Karpas-422 (cell line): ENCODE measurements at regions not wholly inside any gene's neighbourhood (a gene's known extent, or its start where the extent isn't known, plus 50 kb on each side); places are given as distances from the start of the nearest gene placed in this dataset.

Source experiments
- DNase-seq: peaks from one replicate; pipeline ENCODE4 v3.0.0-alpha.2; 2015
- H2AFZ ChIP-seq: fragments of 200-600 bp; sonication (generic); 2 replicates; pipeline ENCODE4 v1.6.1; 2014; ENCODE audit warnings: antibody characterized with exemption, low read length, mixed read lengths
- H3K27ac ChIP-seq: fragments of 200-600 bp; sonication (generic); 2 replicates; pipeline ENCODE4 v1.5.1; 2014; ENCODE audit warnings: mild to moderate bottlenecking, low read length, moderate library complexity
- H3K27me3 ChIP-seq: fragments of 200-600 bp; sonication (generic); 2 replicates; pipeline ENCODE4 v1.6.1; 2014; ENCODE audit warnings: low read length, mixed read lengths
- H3K36me3 ChIP-seq: fragments of 200-600 bp; sonication (generic); 2 replicates; pipeline ENCODE4 v1.6.1; 2014; ENCODE audit warnings: low read length, mixed read lengths; ENCODE audit not compliant: insufficient read depth
- H3K4me1 ChIP-seq: fragments of 200-600 bp; sonication (generic); 2 replicates; pipeline ENCODE4 v1.6.1; 2014; ENCODE audit warnings: mild to moderate bottlenecking, low read length, mixed read lengths
- H3K4me2 ChIP-seq: fragments of 200-600 bp; sonication (generic); 2 replicates; pipeline ENCODE4 v1.6.1; 2014; ENCODE audit warnings: low read length, low read depth, mild to moderate bottlenecking; ENCODE audit not compliant: poor library complexity, severe bottlenecking
- H3K4me3 ChIP-seq: fragments of 200-600 bp; sonication (generic); 2 replicates; pipeline ENCODE4 v1.5.1; 2014; ENCODE audit warnings: mild to moderate bottlenecking, antibody characterized with exemption, low read length, mixed read lengths
- H3K79me2 ChIP-seq: fragments of 200-600 bp; sonication (generic); 2 replicates; pipeline ENCODE4 v1.6.1; 2014; ENCODE audit warnings: mild to moderate bottlenecking, low read length, mixed read lengths
- H3K9ac ChIP-seq: fragments of 200-600 bp; sonication (generic); 2 replicates; pipeline ENCODE4 v1.6.0; 2014; ENCODE audit warnings: low read length
- H3K9me2 ChIP-seq: fragments of 200-600 bp; sonication (generic), shearing (Covaris generic); replicated peaks from 2 replicates; pipeline ENCODE4 v1.6.0; 2014; ENCODE audit warnings: mild to moderate bottlenecking, low read length, moderate library complexity; ENCODE audit not compliant: insufficient read depth
- H3K9me3 ChIP-seq: fragments of 300-700, 200-600 bp; sonication (generic); 2 replicates; pipeline ENCODE4 v1.6.1; 2014; ENCODE audit warnings: low read length, mixed read lengths
- H4K20me1 ChIP-seq: fragments of 200-600 bp; sonication (generic); 2 replicates; pipeline ENCODE4 v1.6.1; 2014; ENCODE audit warnings: mild to moderate bottlenecking, antibody characterized with exemption, low read length, low read depth; ENCODE audit not compliant: insufficient read depth

DNA sequence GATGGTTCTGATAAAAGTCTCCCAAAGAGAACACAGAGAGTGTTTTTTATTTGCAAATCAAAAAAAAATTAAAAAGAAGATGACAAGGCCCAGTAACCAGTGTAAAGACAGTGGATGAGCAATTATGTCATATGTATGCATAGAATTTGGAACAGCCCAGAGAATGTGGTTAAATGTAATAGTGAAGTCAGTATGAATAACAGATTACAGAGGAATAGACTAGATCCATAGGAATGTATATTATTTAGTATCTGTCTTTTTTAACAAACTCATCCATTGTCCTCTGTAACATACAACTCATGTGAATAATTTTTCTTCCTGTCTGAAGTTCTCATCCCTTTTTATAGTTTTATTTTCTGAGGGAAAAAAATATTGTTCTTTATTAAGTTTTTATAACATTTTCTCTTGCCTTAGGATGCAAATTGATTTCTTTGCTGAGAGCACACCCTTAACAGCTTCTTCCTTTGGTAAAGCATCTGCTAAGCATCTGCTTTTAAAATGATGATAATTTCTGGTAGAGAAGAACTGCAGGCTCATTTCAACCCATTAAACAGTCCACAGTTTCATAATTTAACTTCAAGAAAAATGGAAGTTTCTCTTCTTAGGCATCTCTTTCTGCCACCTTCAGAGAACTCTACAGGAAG is 266.5 kb upstream of the MTNR1B start:
- H3K79me2 ChIP-seq: no peaks in the 10 kb centered on the region
- H3K9ac ChIP-seq: no peak overlapping the region
- H2AFZ ChIP-seq: no peak overlapping the region
- DNase-seq: no peak
- H3K9me2 ChIP-seq: no peaks in the 10 kb centered on the region
- H3K4me2 ChIP-seq: no peak overlapping the region
- no peaks in the 10 kb centered on the region for H4K20me1 ChIP-seq
- H3K36me3 ChIP-seq: no peaks in the 10 kb centered on the region
- H3K27ac ChIP-seq: no peak overlapping the region
- H3K9me3 ChIP-seq: peaks cover 28% of the 10 kb centered on the region
- H3K4me1 ChIP-seq: no peaks in the 10 kb centered on the region
- H3K27me3 ChIP-seq: 0 out of 2 replicates have a peak, but pooled peaks cover 2% of the 10 kb centered on the region
- H3K4me3 ChIP-seq: no peak overlapping the region

DNA sequence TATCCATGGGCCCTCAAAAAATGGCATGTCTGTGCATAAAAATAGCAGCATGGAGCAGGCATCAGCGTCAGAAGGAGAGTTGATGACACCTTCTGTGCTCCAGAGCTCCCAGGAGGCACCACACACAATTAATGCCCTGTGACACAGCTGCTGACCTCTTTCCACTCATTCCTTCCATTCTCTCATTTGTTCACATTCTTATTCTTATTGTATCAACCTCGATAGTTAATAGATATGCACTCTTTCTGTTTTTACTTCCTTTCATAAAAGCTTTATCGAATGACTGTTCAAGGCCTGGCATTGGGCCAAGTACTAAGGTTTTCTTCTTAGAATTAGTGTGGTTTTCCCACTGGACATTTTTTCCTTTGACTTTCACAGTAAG is 266.0 kb upstream of the MTNR1B start:
- H3K4me2 ChIP-seq: no peak overlapping the region
- H4K20me1 ChIP-seq: no peaks in the 10 kb centered on the region
- H3K4me3 ChIP-seq: no peak overlapping the region
- H3K79me2 ChIP-seq: no peaks in the 10 kb centered on the region
- H3K27me3 ChIP-seq: 0 out of 2 replicates have a peak, but pooled peaks cover 2% of the 10 kb centered on the region
- H3K9ac ChIP-seq: no peak overlapping the region
- no peak overlapping the region for H2AFZ ChIP-seq
- H3K36me3 ChIP-seq: no peaks in the 10 kb centered on the region
- H3K9me3 ChIP-seq: peaks cover 28% of the 10 kb centered on the region
- no peak for DNase-seq
- no peaks in the 10 kb centered on the region for H3K4me1 ChIP-seq
- H3K27ac ChIP-seq: no peak overlapping the region
- 0 out of 2 replicates have a peak, but pooled peaks cover 2% of the 10 kb centered on the region for H3K9me2 ChIP-seq

DNA sequence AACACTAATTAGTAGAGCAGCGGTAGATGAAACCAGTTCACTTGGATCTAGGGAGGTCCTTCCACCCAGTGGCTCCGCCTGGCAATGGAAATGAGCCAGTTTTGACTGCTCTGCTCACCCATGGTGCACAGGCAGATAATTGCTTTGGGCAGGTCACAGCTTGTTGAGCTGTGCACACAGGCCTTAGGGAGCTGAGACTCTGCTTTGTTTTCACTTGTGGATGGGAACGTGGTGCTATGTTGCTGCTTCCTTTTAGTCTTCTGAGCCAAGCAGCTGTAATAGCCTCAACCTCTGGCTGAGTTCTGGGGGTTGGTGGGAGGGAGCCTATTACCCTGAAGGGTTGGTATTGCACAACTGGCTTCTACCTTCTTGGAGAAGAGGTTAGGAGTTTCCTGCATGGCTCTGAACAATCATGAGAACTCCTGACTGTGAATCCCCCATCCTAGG is 262.3 kb upstream of the MTNR1B start:
- Histone ChIP-seq H3K9me2 (0 out of 2 replicates have a peak, but pooled peaks cover 9% of the 10 kb centered on the region), H3K27ac (no peak overlapping the region)

GRCh38 chr11:92707665-92708064 is 261.8 kb upstream of the MTNR1B start:
- Histone ChIP-seq H3K27ac (no peak overlapping the region), H3K9ac (no peak overlapping the region), H3K36me3 (no peaks in the 10 kb centered on the region), H3K9me2 (0 out of 2 replicates have a peak, but pooled peaks cover 9% of the 10 kb centered on the region), H2AFZ (no peak overlapping the region), H3K4me2 (no peak overlapping the region), H3K4me1 (no peaks in the 10 kb centered on the region), H3K27me3 (no peaks in the 10 kb centered on the region), H3K79me2 (no peaks in the 10 kb centered on the region), H3K4me3 (no peak overlapping the region), H4K20me1 (no peaks in the 10 kb centered on the region), H3K9me3 (peaks cover 28% of the 10 kb centered on the region)
- DNase-seq: no peak

More for the DNA sequence above, 262.3 kb upstream of the MTNR1B start:
- Histone ChIP-seq H3K4me2 (no peak overlapping the region), H3K27me3 (no peaks in the 10 kb centered on the region), H3K79me2 (no peaks in the 10 kb centered on the region), H2AFZ (no peak overlapping the region), H4K20me1 (no peaks in the 10 kb centered on the region), H3K4me1 (no peaks in the 10 kb centered on the region), H3K4me3 (no peak overlapping the region), H3K9me3 (peaks cover 28% of the 10 kb centered on the region), H3K9ac (no peak overlapping the region), H3K36me3 (no peaks in the 10 kb centered on the region)
- DNase-seq: no peak

GRCh38 chr11:92709329-92709728 is 260.1 kb upstream of the MTNR1B start:
- no peaks in the 10 kb centered on the region for H3K4me1 ChIP-seq
- no peak overlapping the region for H2AFZ ChIP-seq
- no peaks in the 10 kb centered on the region for H4K20me1 ChIP-seq
- H3K9ac ChIP-seq: no peak overlapping the region
- no peak for DNase-seq
- no peaks in the 10 kb centered on the region for H3K79me2 ChIP-seq
- H3K36me3 ChIP-seq: no peaks in the 10 kb centered on the region
- H3K27ac ChIP-seq: no peak overlapping the region
- 0 out of 2 replicates have a peak, but pooled peaks cover 9% of the 10 kb centered on the region for H3K9me2 ChIP-seq
- H3K27me3 ChIP-seq: no peaks in the 10 kb centered on the region
- peaks cover 25% of the 10 kb centered on the region for H3K9me3 ChIP-seq
- no peak overlapping the region for H3K4me2 ChIP-seq
- no peak overlapping the region for H3K4me3 ChIP-seq

DNA sequence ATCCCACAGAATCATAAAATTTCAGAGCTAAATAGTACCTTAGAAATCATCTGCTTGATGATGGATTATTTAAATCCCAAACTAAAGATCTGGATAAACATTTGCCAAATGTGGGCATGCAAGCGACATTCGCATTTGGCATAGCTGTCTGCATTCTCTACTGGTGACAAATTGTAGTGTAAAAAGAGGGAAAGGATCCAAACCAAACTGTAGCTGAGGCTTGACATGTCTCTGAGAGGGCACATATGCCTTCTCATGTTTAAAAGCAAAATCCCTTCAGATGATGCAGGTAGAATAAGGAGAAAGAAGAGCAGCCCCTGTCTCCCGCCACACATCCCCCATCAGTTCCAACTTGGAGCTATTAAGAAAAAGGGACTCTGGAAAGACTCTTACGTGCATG is 257.5 kb upstream of the MTNR1B start:
- H3K9ac ChIP-seq: no peak overlapping the region
- no peaks in the 10 kb centered on the region for H4K20me1 ChIP-seq
- no peaks in the 10 kb centered on the region; the same call in 1 of the 2 replicates for H3K9me3 ChIP-seq
- H3K36me3 ChIP-seq: no peaks in the 10 kb centered on the region
- no peak overlapping the region for H3K27ac ChIP-seq
- 0 out of 2 replicates have a peak, but pooled peaks cover 9% of the 10 kb centered on the region for H3K9me2 ChIP-seq
- H3K4me2 ChIP-seq: no peak overlapping the region
- no peaks in the 10 kb centered on the region for H3K4me1 ChIP-seq
- H3K4me3 ChIP-seq: no peak overlapping the region
- no peak for DNase-seq
- no peak overlapping the region for H2AFZ ChIP-seq
- H3K27me3 ChIP-seq: no peaks in the 10 kb centered on the region
- H3K79me2 ChIP-seq: no peaks in the 10 kb centered on the region

DNA sequence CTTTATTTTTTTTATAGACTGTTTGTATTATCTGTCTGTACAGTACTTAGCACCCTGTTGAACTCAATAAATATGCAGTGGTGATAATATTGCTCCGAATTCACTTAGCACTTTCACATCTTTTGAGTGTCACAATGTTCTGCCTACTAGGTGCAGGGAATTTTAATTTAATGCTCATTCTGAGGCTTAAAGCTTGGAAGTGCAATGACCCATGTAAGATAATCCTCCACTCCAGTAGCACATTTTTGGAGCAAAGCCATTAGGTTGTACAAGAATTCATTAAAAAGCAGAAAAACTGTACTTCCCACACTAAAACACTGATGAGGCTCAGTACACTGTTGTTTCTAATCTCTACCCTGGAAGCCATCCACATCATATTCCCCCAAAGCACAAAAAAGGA is 255.3 kb upstream of the MTNR1B start:
- H3K27me3 ChIP-seq: peaks cover 4% of the 10 kb centered on the region; the same call in 1 of the 2 replicates
- H3K27ac ChIP-seq: no peak overlapping the region
- no peaks in the 10 kb centered on the region for H4K20me1 ChIP-seq
- no peaks in the 10 kb centered on the region for H3K79me2 ChIP-seq
- H3K4me2 ChIP-seq: no peak overlapping the region
- H3K9me3 ChIP-seq: no peaks in the 10 kb centered on the region
- no peaks in the 10 kb centered on the region for H3K4me1 ChIP-seq
- H3K9ac ChIP-seq: no peak overlapping the region
- no peak overlapping the region for H3K4me3 ChIP-seq
- H3K36me3 ChIP-seq: no peaks in the 10 kb centered on the region
- no peak for DNase-seq
- H2AFZ ChIP-seq: no peak overlapping the region
- H3K9me2 ChIP-seq: 0 out of 2 replicates have a peak, but pooled peaks cover 5% of the 10 kb centered on the region

- Histone ChIP-seq H3K9ac (no peak overlapping the region), H3K4me1 (no peaks in the 10 kb centered on the region), H3K4me3 (no peak overlapping the region), H3K4me2 (no peak overlapping the region), H3K27ac (no peak overlapping the region), H3K36me3 (no peaks in the 10 kb centered on the region), H4K20me1 (no peaks in the 10 kb centered on the region), H3K9me2 (no peaks in the 10 kb centered on the region), H2AFZ (no peak overlapping the region), H3K79me2 (no peaks in the 10 kb centered on the region), H3K9me3 (no peaks in the 10 kb centered on the region), H3K27me3 (peaks cover 4% of the 10 kb centered on the region; the same call in 1 of the 2 replicates)
- DNase-seq: no peak
Measured at GRCh38 chr11:92717240-92717639, 252.2 kb upstream of the MTNR1B start.
